K562 (cell line): ENCODE measurements at regions not wholly inside any gene's neighbourhood (a gene's known extent, or its start where the extent isn't known, plus 50 kb on each side); places are given as distances from the start of the nearest gene placed in this dataset.

ENCODE experiments used
- CAMTA2 ChIP-seq: fragments of 250-450 bp; sonication (Bioruptor Pico); conservative IDR thresholded peaks from 2 replicates; pipeline ENCODE4 v1.5.1; 2022
- CBFA2T2 ChIP-seq: fragments of 450-650 bp; conservative IDR thresholded peaks from 2 replicates; pipeline ENCODE4 v1.6.1; 2017; ENCODE audit warnings: mild to moderate bottlenecking
- E2F3 ChIP-seq: fragments of 250-450 bp; sonication (Bioruptor Pico); IDR thresholded peaks from 2 replicates; pipeline ENCODE4 v1.4.0; 2020; ENCODE audit warnings: mild to moderate bottlenecking
- E2F8 ChIP-seq: fragments of 450-650 bp; IDR thresholded peaks from 2 replicates; pipeline ENCODE4 v1.7.1; 2018; ENCODE audit warnings: mild to moderate bottlenecking, low read depth; ENCODE audit not compliant: partially characterized antibody
- EZH2 ChIP-seq: IDR thresholded peaks from 2 replicates; pipeline ENCODE4 v1.6.1; 2012; ENCODE audit warnings: low read depth, mild to moderate bottlenecking, inconsistent platforms, low read length, borderline replicate concordance
- HNRNPL ChIP-seq: fragments of 200-400 bp; formaldehyde crosslinking; IDR thresholded peaks from 2 replicates; pipeline ENCODE4 v1.6.1; 2017; ENCODE audit warnings: low read depth, mild to moderate bottlenecking, low read length
- NCOA6 ChIP-seq: fragments of 450-650 bp; IDR thresholded peaks from 2 replicates; pipeline ENCODE4 v1.6.1; 2017; ENCODE audit warnings: mild to moderate bottlenecking
- NFYB ChIP-seq: IDR thresholded peaks from 2 replicates; pipeline ENCODE4 v1.6.1; 2011; ENCODE audit warnings: mild to moderate bottlenecking, moderate library complexity; ENCODE audit not compliant: insufficient read length; ENCODE audit errors: extremely low read depth
- NR1H2 ChIP-seq: sonication (generic); formaldehyde crosslinking; IDR thresholded peaks from 2 replicates; pipeline ENCODE4 v1.4.0; 2020; ENCODE audit warnings: mild to moderate bottlenecking, missing genetic modification reagents
- RBM39 ChIP-seq: fragments of 200-400 bp; formaldehyde crosslinking; optimal IDR thresholded peaks from 2 replicates; pipeline ENCODE3; 2018; ENCODE audit warnings: low read depth, low read length
- RCOR1 ChIP-seq, 2 experiments: IDR thresholded peaks; 2 replicates each; pipeline ENCODE4 v1.6.1; 2012; ENCODE audit warnings: low read depth in 2 of 2, low read length in 2 of 2, borderline replicate concordance in 1 of 2, improper control_type of control experiment in 1 of 2
- TSHZ1 ChIP-seq: fragments of 250-450 bp; sonication (Bioruptor Pico); IDR thresholded peaks from 2 replicates; pipeline ENCODE4 v1.4.0; 2020; ENCODE audit warnings: mild to moderate bottlenecking, moderate library complexity
- ZFX ChIP-seq: sonication (generic); formaldehyde crosslinking; IDR thresholded peaks from 2 replicates; pipeline ENCODE4 v1.8.0; 2022; ENCODE audit warnings: mild to moderate bottlenecking, missing genetic modification reagents, moderate library complexity
- ZNF184 ChIP-seq: sonication (generic); formaldehyde crosslinking; IDR thresholded peaks from 2 replicates; pipeline ENCODE4 v1.5.0; 2020; ENCODE audit warnings: missing genetic modification reagents
- ZNF274 ChIP-seq: IDR thresholded peaks from 2 replicates; pipeline ENCODE4 v1.6.1; 2011; ENCODE audit warnings: low read depth, mild to moderate bottlenecking, low read length, moderate library complexity, borderline replicate concordance
- ZNF431 ChIP-seq: sonication (generic); formaldehyde crosslinking; IDR thresholded peaks from 2 replicates; pipeline ENCODE4 v1.8.0; 2022; ENCODE audit warnings: mild to moderate bottlenecking, missing genetic modification reagents
- ZNF79 ChIP-seq: fragments of 250-450 bp; sonication (Bioruptor Pico); IDR thresholded peaks from 2 replicates; pipeline ENCODE4 v1.4.0; 2020; ENCODE audit warnings: low read depth, mild to moderate bottlenecking, moderate library complexity
- TF ChIP-seq, protein P1 (sequence below), 2 experiments: IDR thresholded peaks; 2 replicates each; pipeline ENCODE4 v1.6.1; 2012; ENCODE audit warnings: improper control_type of control experiment in 2 of 2, low read depth in 2 of 2, low read length in 2 of 2, borderline replicate concordance in 1 of 2
- TF ChIP-seq, protein P2 (sequence below): fragments of 250-450 bp; sonication (Bioruptor Pico); IDR thresholded peaks from 2 replicates; pipeline ENCODE4 v1.8.0; 2021; ENCODE audit warnings: mild to moderate bottlenecking, moderate library complexity

DNA sequence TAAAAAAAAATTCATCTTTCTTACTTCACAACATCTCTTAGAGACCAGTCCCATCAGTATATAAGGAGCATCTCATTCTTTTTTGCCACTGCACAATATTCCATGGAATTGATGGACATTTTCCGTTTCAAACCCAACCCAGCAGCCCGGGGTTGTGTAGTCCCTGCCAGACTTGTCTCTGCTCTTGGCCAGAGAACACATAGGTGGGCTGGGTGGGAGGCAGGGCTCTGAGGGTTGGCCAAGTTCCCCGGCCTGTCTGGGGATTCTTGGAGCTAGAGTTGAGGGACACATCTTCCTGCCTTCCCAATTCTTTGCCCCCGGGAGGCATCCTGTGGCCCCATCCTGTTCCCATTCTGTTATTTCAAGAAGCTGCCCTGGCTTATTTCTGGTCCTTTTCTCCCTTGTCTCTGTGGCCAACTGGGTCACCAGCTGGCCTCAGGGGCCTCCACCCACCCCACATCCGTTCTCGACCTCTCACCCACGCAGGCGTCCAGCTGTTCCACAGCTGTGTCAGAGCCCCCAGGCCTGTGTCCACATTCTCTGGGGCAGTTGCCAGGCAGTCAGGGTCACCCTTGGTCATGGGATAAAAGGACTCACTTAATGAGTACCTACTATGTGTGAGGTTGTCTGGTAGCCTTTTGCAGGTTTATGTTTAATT, 52.0 kb upstream of the CCDC63 start (continued):
- TF ChIP-seq E2F8: no peak
- TF ChIP-seq ZNF274: no peak
- no peak for TF ChIP-seq ZFX (CRISPR knock-in tag)
- TF ChIP-seq NR1H2: no peak
- TF ChIP-seq NCOA6: no peak
- no peak for TF ChIP-seq RBM39
- no peak for TF ChIP-seq HNRNPL
- no peak for TF ChIP-seq NFYB
- no peak for TF ChIP-seq ZNF431
- TF ChIP-seq EZH2: no peak
- no peak for TF ChIP-seq RCOR1 (IDR thresholded peaks at IDR 0.05; ENCODE audit: borderline replicate concordance in 1 of 2, low read depth in 2 of 2, low read length in 2 of 2)
- TF ChIP-seq ZNF184: no peak
- TF ChIP-seq TSHZ1 (CRISPR knock-in tag): no peak
- TF ChIP-seq ZNF79 (CRISPR knock-in tag): no peak
- TF ChIP-seq, protein P1, sequence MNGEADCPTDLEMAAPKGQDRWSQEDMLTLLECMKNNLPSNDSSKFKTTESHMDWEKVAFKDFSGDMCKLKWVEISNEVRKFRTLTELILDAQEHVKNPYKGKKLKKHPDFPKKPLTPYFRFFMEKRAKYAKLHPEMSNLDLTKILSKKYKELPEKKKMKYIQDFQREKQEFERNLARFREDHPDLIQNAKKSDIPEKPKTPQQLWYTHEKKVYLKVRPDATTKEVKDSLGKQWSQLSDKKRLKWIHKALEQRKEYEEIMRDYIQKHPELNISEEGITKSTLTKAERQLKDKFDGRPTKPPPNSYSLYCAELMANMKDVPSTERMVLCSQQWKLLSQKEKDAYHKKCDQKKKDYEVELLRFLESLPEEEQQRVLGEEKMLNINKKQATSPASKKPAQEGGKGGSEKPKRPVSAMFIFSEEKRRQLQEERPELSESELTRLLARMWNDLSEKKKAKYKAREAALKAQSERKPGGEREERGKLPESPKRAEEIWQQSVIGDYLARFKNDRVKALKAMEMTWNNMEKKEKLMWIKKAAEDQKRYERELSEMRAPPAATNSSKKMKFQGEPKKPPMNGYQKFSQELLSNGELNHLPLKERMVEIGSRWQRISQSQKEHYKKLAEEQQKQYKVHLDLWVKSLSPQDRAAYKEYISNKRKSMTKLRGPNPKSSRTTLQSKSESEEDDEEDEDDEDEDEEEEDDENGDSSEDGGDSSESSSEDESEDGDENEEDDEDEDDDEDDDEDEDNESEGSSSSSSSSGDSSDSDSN (IDR thresholded peaks at IDR 0.05; ENCODE audit: borderline replicate concordance in 1 of 2, low read depth in 2 of 2, low read length in 2 of 2): no peak
- peak; percentile 80 for TF ChIP-seq CBFA2T2
- TF ChIP-seq, protein P2, sequence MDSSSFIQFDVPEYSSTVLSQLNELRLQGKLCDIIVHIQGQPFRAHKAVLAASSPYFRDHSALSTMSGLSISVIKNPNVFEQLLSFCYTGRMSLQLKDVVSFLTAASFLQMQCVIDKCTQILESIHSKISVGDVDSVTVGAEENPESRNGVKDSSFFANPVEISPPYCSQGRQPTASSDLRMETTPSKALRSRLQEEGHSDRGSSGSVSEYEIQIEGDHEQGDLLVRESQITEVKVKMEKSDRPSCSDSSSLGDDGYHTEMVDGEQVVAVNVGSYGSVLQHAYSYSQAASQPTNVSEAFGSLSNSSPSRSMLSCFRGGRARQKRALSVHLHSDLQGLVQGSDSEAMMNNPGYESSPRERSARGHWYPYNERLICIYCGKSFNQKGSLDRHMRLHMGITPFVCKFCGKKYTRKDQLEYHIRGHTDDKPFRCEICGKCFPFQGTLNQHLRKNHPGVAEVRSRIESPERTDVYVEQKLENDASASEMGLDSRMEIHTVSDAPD (CRISPR knock-in tag): no peak
- no peak for TF ChIP-seq E2F3 (CRISPR knock-in tag)
- no peak for TF ChIP-seq CAMTA2 (CRISPR knock-in tag)
